ENCODE measurements at regions not wholly inside any gene's neighbourhood (a gene's known extent, or its start where the extent isn't known, plus 50 kb on each side); places are given as distances from the start of the nearest gene placed in this dataset.

GRCh38 chr10:4661511-4662255, 164.3 kb upstream of the AKR1E2 start:
- Mint-ChIP-seq H3K27me3 (ENCODE audit: unreplicated experiment) (no peaks in the 10 kb centered on the region), H3K4me1 (ENCODE audit: low read depth, unreplicated experiment) (peaks cover 30% of the 10 kb centered on the region), H3K36me3 (ENCODE audit: insufficient read depth, unreplicated experiment) (peaks cover 21% of the 10 kb centered on the region), H3K9me3 (ENCODE audit: low read depth, unreplicated experiment) (no peaks in the 10 kb centered on the region), H3K27ac (ENCODE audit: unreplicated experiment) (peak overlapping the region; percentile 98), H3K4me3 (ENCODE audit: low read depth, unreplicated experiment) (peak overlapping the region; percentile 25)
- no TSS peak for BruUV-seq (replicated peaks)
- no peak for DNase-seq
- CTCF ChIA-PET, result no interaction called here
- intact Hi-C loops (cut with micrococcal nuclease; ENCODE audit: unreplicated experiment), result loop anchor here (2.0 to 10.0 kb wide), 3 partner anchors 65 to 777 kb away; no protein-coding TSS in a partner anchor
- TF ChIP-seq, protein P1, sequence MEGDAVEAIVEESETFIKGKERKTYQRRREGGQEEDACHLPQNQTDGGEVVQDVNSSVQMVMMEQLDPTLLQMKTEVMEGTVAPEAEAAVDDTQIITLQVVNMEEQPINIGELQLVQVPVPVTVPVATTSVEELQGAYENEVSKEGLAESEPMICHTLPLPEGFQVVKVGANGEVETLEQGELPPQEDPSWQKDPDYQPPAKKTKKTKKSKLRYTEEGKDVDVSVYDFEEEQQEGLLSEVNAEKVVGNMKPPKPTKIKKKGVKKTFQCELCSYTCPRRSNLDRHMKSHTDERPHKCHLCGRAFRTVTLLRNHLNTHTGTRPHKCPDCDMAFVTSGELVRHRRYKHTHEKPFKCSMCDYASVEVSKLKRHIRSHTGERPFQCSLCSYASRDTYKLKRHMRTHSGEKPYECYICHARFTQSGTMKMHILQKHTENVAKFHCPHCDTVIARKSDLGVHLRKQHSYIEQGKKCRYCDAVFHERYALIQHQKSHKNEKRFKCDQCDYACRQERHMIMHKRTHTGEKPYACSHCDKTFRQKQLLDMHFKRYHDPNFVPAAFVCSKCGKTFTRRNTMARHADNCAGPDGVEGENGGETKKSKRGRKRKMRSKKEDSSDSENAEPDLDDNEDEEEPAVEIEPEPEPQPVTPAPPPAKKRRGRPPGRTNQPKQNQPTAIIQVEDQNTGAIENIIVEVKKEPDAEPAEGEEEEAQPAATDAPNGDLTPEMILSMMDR (IDR thresholded peaks at IDR 0.05; ENCODE audit: unreplicated experiment), result no peak

- Mint-ChIP-seq H3K27ac (ENCODE audit: unreplicated experiment) (no peak overlapping the region), H3K4me1 (ENCODE audit: low read depth, unreplicated experiment) (peaks cover 30% of the 10 kb centered on the region), H3K9me3 (ENCODE audit: low read depth, unreplicated experiment) (no peaks in the 10 kb centered on the region), H3K27me3 (ENCODE audit: unreplicated experiment) (no peaks in the 10 kb centered on the region), H3K36me3 (ENCODE audit: insufficient read depth, unreplicated experiment) (peaks cover 17% of the 10 kb centered on the region), H3K4me3 (ENCODE audit: low read depth, unreplicated experiment) (no peak overlapping the region)
- no peak for DNase-seq
- TF ChIP-seq, protein P1 (IDR thresholded peaks at IDR 0.05; ENCODE audit: unreplicated experiment), result no peak
- intact Hi-C loops (cut with micrococcal nuclease; ENCODE audit: unreplicated experiment), result loop anchor here (5.0 to 10.0 kb wide), 4 partner anchors 266 to 1424 kb away; no protein-coding TSS in a partner anchor
- CTCF ChIA-PET, result no interaction called here
- no TSS peak for BruUV-seq (replicated peaks)
These were observed 167.2 kb upstream of the AKR1E2 start for GRCh38 chr10:4658777-4659176.

DNA sequence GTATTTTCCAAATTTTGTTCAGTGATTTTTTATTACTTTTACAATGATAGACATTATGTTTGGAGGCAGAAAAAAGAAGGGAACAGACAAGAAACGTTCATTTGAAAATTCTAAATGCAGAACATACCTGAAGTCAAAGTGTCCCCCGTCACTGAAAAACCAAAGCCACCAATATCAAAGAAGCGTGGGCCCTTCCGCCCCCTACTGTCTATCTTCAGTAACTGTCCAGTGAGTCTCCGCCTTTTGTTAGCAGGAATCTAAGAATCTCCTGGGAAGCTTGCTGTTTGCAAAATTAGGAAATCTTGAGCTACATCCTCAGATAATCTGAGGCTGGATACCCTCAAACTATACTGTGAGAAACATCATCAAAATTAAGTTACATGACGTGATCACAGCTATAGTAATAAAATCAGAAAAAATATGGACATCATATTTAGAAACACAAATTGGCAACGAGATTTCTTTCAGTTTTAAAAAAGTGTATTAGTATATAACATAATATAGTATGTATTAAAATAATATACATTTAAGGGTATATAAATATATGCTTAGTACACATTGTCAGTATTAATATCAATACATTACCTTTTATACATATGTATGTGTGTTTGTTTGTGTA, 169.3 kb upstream of the AKR1E2 start:
- TF ChIP-seq, protein P1 (IDR thresholded peaks at IDR 0.05; ENCODE audit: unreplicated experiment), result peak; percentile 81

GRCh38 chr10:4655879-4656278, 170.1 kb upstream of the AKR1E2 start:
- Mint-ChIP-seq H3K4me1 (ENCODE audit: low read depth, unreplicated experiment) (peaks cover 23% of the 10 kb centered on the region), H3K36me3 (ENCODE audit: insufficient read depth, unreplicated experiment) (no peaks in the 10 kb centered on the region), H3K27ac (ENCODE audit: unreplicated experiment) (no peak overlapping the region), H3K9me3 (ENCODE audit: low read depth, unreplicated experiment) (no peaks in the 10 kb centered on the region), H3K4me3 (ENCODE audit: low read depth, unreplicated experiment) (no peak overlapping the region), H3K27me3 (ENCODE audit: unreplicated experiment) (no peaks in the 10 kb centered on the region)
- CTCF ChIA-PET, result interaction anchor here (0.9 kb wide), 1 partner anchor 10 kb away, joined by 3 read pairs; no protein-coding TSS in a partner anchor
- intact Hi-C loops (cut with micrococcal nuclease; ENCODE audit: unreplicated experiment), result loop anchor here (2.0 to 10.0 kb wide), 5 partner anchors 143 to 1421 kb away; no protein-coding TSS in a partner anchor
- TF ChIP-seq, protein P1 (IDR thresholded peaks at IDR 0.05; ENCODE audit: unreplicated experiment), result no peak
- no TSS peak for BruUV-seq (replicated peaks)
- DNase-seq, result no peak

More for the DNA sequence above, 169.3 kb upstream of the AKR1E2 start:
- Mint-ChIP-seq H3K9me3 (ENCODE audit: low read depth, unreplicated experiment) (no peaks in the 10 kb centered on the region), H3K27ac (ENCODE audit: unreplicated experiment) (no peak overlapping the region), H3K27me3 (ENCODE audit: unreplicated experiment) (no peaks in the 10 kb centered on the region), H3K4me1 (ENCODE audit: low read depth, unreplicated experiment) (peaks cover 19% of the 10 kb centered on the region), H3K36me3 (ENCODE audit: insufficient read depth, unreplicated experiment) (no peaks in the 10 kb centered on the region), H3K4me3 (ENCODE audit: low read depth, unreplicated experiment) (no peak overlapping the region)
- no TSS peak for BruUV-seq (replicated peaks)
- CTCF ChIA-PET, result interaction anchor here (0.6 to 0.7 kb wide), 2 partner anchors 9 to 251 kb away, joined by 3 to 4 read pairs; no protein-coding TSS in a partner anchor
- intact Hi-C loops (cut with micrococcal nuclease; ENCODE audit: unreplicated experiment), result loop anchor here (2.0 to 10.0 kb wide), 5 partner anchors 144 to 1422 kb away; no protein-coding TSS in a partner anchor
- DNase-seq, result peak; percentile 66

Measured in Calu3 (cell line).